Loucy (cell line): ENCODE measurements at regions not wholly inside any gene's neighbourhood (a gene's known extent, or its start where the extent isn't known, plus 50 kb on each side); places are given as distances from the start of the nearest gene placed in this dataset.

Source experiments
- CTCF ChIP-seq: fragments of 200-600 bp; sonication (generic); conservative IDR thresholded peaks from 2 replicates; pipeline ENCODE4 v1.5.1; 2014; ENCODE audit warnings: mild to moderate bottlenecking, antibody characterized with exemption, low read length
- EZH2phosphoT487 ChIP-seq: fragments of 200-600 bp; IDR thresholded peaks from 2 replicates; pipeline ENCODE4 v1.6.1; 2018; ENCODE audit warnings: antibody characterized with exemption, mild to moderate bottlenecking, moderate library complexity, borderline replicate concordance

GRCh38 chr10:131678613-131679012 lies 222.2 kb upstream of the PPP2R2D start:
- TF ChIP-seq CTCF (no peak), EZH2phosphoT487 (no peak)
